Right lobe of liver (tissue), 4 donors: ENCODE measurements at regions not wholly inside any gene's neighbourhood (a gene's known extent, or its start where the extent isn't known, plus 50 kb on each side); places are given as distances from the start of the nearest gene placed in this dataset.

ENCODE experiments used
- POLR2A ChIP-seq: fragments of 450-650 bp; IDR thresholded peaks from one replicate; pipeline ENCODE4 v1.6.1; 2017; ENCODE audit warnings: antibody characterized with exemption, mild to moderate bottlenecking
- TF ChIP-seq, protein P1 (sequence below), 4 donors: fragments of 200-600 bp in 3 of 4; fragments of 450-650 bp in 1 of 4; IDR thresholded peaks; one replicate each; pipeline versions ENCODE4 v1.5.1 to v1.8.0; 2016 to 2022; ENCODE audit warnings: antibody characterized with exemption in 4 of 4, mild to moderate bottlenecking in 2 of 4
- donor health status: DM: no; HTN: no; CAD: no.
- donor health status: DM: no; HTN: no; CAD: no.
- donor health status: DM: no; HTN: yes; CAD: no.

DNA sequence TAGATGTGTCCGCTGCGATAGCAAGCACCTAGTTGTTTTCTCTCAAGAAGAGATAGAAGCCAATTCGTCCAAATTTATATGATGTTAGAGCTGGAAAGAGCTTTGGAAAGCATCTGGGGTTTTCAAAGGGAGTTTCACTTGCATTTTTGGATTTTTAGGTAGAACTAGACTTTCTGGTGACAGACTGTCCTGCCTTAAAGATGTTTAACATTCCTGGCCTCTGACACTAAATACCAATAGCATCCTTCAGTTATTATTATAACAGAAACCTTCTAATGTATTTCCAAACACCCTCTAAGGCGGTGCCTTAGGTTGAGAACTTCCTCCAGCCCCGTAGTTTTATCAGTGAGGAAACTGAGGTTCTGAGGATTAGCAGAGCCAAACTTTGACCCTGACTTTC lies 305.3 kb downstream of the SATB1 start:
- TF ChIP-seq POLR2A, result no peak
- TF ChIP-seq, protein P1, sequence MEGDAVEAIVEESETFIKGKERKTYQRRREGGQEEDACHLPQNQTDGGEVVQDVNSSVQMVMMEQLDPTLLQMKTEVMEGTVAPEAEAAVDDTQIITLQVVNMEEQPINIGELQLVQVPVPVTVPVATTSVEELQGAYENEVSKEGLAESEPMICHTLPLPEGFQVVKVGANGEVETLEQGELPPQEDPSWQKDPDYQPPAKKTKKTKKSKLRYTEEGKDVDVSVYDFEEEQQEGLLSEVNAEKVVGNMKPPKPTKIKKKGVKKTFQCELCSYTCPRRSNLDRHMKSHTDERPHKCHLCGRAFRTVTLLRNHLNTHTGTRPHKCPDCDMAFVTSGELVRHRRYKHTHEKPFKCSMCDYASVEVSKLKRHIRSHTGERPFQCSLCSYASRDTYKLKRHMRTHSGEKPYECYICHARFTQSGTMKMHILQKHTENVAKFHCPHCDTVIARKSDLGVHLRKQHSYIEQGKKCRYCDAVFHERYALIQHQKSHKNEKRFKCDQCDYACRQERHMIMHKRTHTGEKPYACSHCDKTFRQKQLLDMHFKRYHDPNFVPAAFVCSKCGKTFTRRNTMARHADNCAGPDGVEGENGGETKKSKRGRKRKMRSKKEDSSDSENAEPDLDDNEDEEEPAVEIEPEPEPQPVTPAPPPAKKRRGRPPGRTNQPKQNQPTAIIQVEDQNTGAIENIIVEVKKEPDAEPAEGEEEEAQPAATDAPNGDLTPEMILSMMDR (IDR thresholded peaks at IDR 0.05), result no peak
